Neutrophil (primary cell): ENCODE measurements at regions not wholly inside any gene's neighbourhood (a gene's known extent, or its start where the extent isn't known, plus 50 kb on each side); places are given as distances from the start of the nearest gene placed in this dataset.

Experiments used
- H3K27ac ChIP-seq: fragments of 200-600 bp; sonication (generic); 2 replicates; pipeline ENCODE4 v1.5.1; 2016; ENCODE audit warnings: mild to moderate bottlenecking, moderate library complexity
- H3K27me3 ChIP-seq: fragments of 200-600 bp; sonication (generic); 2 replicates; pipeline ENCODE4 v1.6.0; 2016; ENCODE audit warnings: mild to moderate bottlenecking
- H3K36me3 ChIP-seq: fragments of 200-600 bp; sonication (generic); 2 replicates; pipeline ENCODE4 v1.5.1; 2017
- H3K4me1 ChIP-seq, 2 experiments: fragments of 200-600 bp in 1 of 2; sonication (generic) in 1 of 2; 1 replicate in 1 of 2; 2 replicates in 1 of 2; pipeline versions ENCODE4 v1.5.1 to v1.6.1; 2013 to 2016; ENCODE audit warnings: low read depth in 1 of 2, low read length in 1 of 2, mild to moderate bottlenecking in 1 of 2, moderate library complexity in 1 of 2; ENCODE audit not compliant: control insufficient read depth in 1 of 2, insufficient read depth in 1 of 2
- H3K4me3 ChIP-seq, 2 experiments: fragments of 200-600 bp in 1 of 2; sonication (generic) in 1 of 2; 1 replicate in 1 of 2; 2 replicates in 1 of 2; pipeline ENCODE4 v1.5.1; 2013 to 2016; ENCODE audit warnings: low read depth in 1 of 2, low read length in 1 of 2, mild to moderate bottlenecking in 1 of 2, moderate library complexity in 1 of 2
- H3K9me3 ChIP-seq: fragments of 200-600 bp; sonication (generic); 2 replicates; pipeline ENCODE4 v1.5.1; 2016
- CTCF ChIP-seq: fragments of 200-600 bp; sonication (generic); IDR thresholded peaks from 2 replicates; pipeline ENCODE4 v1.5.1; 2016; ENCODE audit warnings: antibody characterized with exemption

- no peak for TF ChIP-seq CTCF
- H3K4me1 ChIP-seq = no peaks in the 10 kb centered on the region
- no peak overlapping the region for H3K27ac ChIP-seq
- peaks cover 15% of the 10 kb centered on the region for H3K27me3 ChIP-seq
- no peak overlapping the region for H3K4me3 ChIP-seq
- H3K9me3 ChIP-seq = no peaks in the 10 kb centered on the region
- no peaks in the 10 kb centered on the region for H3K36me3 ChIP-seq
Measured at GRCh38 chr10:131751827-131752775, 148.7 kb upstream of the PPP2R2D start.

DNA sequence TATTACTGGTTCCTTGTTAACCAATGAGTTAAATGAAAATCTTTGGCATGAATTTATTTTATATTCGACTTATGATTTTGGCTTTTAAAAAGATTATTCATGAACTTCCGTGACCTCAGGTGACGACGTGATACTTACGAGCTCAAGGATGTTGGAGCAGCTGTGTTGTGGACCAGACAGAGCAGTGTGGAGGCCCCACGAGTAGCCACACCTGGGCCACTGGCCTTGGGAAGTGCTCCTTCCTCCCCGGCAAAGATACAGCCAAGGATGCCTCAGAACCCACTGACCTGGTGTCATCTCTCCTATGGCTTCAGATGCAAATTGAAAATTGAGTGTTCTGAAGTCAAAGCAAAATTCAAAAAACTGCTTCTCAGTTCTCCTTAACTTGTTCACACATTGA is 147.5 kb upstream of the PPP2R2D start:
- no peaks in the 10 kb centered on the region for H3K9me3 ChIP-seq

DNA sequence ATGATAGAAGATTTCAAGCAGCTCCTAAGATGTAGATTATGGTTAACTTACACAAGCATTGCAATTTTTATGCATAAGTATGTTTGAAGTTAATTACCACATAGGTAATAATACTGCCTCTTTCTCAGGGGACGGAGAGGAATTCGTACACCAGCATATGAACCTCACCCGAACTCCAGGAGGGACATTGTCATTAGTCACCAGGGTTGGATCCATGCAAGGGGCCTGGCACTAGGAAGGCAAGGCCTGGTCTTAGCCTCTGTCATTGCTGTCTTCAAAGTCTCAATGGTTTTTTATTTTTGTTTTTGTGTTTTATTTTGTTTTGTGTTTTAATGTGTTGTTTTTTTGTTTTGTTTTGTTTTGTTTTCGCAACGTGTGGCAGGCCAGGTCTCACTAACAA is 145.6 kb upstream of the PPP2R2D start:
- Histone ChIP-seq H3K4me1 (no peaks in the 10 kb centered on the region), H3K9me3 (no peaks in the 10 kb centered on the region), H3K36me3 (no peaks in the 10 kb centered on the region), H3K4me3 (no peak overlapping the region), H3K27ac (no peak overlapping the region), H3K27me3 (peaks cover 6% of the 10 kb centered on the region)
- TF ChIP-seq CTCF = no peak

More for the DNA sequence above, 147.5 kb upstream of the PPP2R2D start:
- H3K36me3 ChIP-seq = no peaks in the 10 kb centered on the region
- no peaks in the 10 kb centered on the region for H3K4me1 ChIP-seq
- TF ChIP-seq CTCF = no peak
- peaks cover 15% of the 10 kb centered on the region for H3K27me3 ChIP-seq
- H3K4me3 ChIP-seq = no peak overlapping the region
- H3K27ac ChIP-seq = no peak overlapping the region

DNA sequence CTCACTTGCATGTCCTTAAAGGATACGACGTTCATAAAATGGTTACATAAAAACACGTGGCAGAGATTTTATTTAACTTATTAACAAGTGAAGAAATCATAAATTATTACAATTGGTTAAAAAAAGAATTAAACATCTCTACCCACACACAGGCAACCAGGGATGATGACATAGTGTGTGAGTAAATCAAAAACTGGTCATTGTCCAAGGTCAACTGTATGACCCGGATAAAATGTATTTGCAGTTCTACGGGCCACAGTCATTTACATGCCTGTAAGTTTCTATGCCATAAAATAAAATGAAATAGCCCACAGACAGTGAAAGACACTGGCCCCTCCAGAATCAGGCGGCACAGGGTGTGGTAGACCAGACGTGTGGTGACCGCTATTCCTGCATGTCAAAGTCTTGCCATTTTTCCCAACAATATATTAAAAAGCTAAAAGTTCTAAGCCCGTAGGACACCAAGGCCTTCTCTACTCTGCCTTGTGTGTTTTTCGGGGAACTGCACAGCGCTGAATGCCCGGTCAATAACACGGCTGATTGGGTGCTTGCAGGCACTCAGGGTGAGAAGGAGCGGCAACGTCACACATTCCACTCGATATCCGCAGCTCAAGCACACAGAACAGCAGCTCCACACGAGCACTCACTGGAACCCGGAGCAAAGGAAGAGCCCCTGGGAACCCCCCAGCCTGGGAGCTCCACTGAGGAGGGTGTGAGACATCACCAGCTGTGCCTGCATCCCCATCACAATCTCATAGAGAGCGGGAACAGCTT is 143.3 kb upstream of the PPP2R2D start:
- no peaks in the 10 kb centered on the region for H3K4me1 ChIP-seq
- no peak for TF ChIP-seq CTCF
- H3K9me3 ChIP-seq = no peaks in the 10 kb centered on the region
- H3K27ac ChIP-seq = no peak overlapping the region
- peaks cover 2% of the 10 kb centered on the region for H3K27me3 ChIP-seq
- H3K36me3 ChIP-seq = no peaks in the 10 kb centered on the region
- H3K4me3 ChIP-seq = no peak overlapping the region

DNA sequence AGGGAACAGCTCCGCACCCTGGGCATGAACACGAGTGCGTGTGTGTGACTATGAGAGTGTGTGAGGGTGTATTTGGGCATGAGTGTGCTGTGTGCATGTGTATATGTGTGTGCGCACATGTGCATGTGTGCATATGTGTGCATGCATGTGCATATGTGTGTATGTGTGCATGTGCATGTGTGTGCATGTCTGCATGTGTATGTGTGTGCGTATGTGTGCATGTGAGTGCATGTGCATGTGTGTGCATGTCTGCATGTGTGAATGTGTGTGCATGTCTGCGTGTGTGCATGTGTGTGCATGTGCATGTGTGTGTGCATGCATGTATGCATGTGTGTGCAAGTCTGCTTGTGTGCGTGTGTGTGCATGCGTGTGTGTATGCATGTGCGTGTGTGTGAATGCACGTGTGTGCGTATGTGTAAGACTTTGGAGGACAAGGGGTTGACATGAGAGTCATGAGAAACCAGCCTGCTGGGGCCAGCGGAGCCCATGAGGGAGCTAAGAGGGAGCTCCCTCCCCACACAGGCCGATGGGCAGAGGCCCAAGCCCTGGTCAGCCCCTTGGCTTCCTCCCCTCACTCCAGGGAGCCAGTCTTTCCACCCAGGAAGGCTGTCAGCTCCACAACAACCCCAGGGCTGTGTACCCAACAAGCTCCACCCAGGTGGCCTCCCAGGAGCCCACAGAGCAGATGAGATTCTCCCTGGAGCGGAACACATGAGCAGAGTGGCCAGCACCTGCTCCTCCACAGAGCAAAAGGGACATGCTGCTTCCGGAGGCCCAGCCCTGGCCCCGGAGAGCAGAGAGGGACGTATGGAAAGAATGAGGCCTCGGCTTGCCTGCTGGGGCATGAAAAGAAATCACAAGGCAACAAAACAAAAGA is 142.5 kb upstream of the PPP2R2D start:
- Histone ChIP-seq H3K36me3 (no peaks in the 10 kb centered on the region), H3K4me3 (no peak overlapping the region), H3K4me1 (no peaks in the 10 kb centered on the region), H3K9me3 (no peaks in the 10 kb centered on the region), H3K27ac (no peak overlapping the region), H3K27me3 (no peaks in the 10 kb centered on the region)
- TF ChIP-seq CTCF = no peak
